Body of pancreas (tissue), 4 donors: ENCODE measurements at regions not wholly inside any gene's neighbourhood (a gene's known extent, or its start where the extent isn't known, plus 50 kb on each side); places are given as distances from the start of the nearest gene placed in this dataset.

Experiments used
- ATAC-seq: fragments of 150-250 bp; one replicate; pipeline ENCODE4 v1.9.1; 2016
- DNase-seq, 4 donors: peaks; one replicate each; pipeline ENCODE4 v3.0.0-alpha.2; 2019
- H3K27ac ChIP-seq, 4 donors: fragments of 200-600 bp; sonication (generic); 1 replicate in 3 of 4; 2 replicates in 1 of 4; pipeline versions ENCODE4 v1.5.1 to v1.6.1; 2016 to 2019; ENCODE audit warnings: mild to moderate bottlenecking in 1 of 4, mixed read lengths in 1 of 4, moderate library complexity in 1 of 4
- H3K27me3 ChIP-seq, 2 donors: fragments of 200-600 bp; sonication (generic); one replicate each; pipeline ENCODE4 v1.6.0; 2016; ENCODE audit warnings: mild to moderate bottlenecking in 1 of 2
- H3K36me3 ChIP-seq, 2 donors: fragments of 200-600 bp; sonication (generic); replicated peaks in 1 of 2; 2 replicates each; pipeline ENCODE4 v1.5.1; 2016; ENCODE audit warnings: low read depth in 2 of 2; ENCODE audit not compliant: insufficient read depth in 1 of 2
- H3K4me1 ChIP-seq: fragments of 200-600 bp; sonication (generic); one replicate; pipeline ENCODE4 v1.6.0; 2016
- H3K4me3 ChIP-seq, 2 donors: fragments of 200-600 bp; sonication (generic); 1 replicate in 1 of 2; 2 replicates in 1 of 2; pipeline ENCODE4 v1.5.1; 2016 to 2019
- H3K9me3 ChIP-seq, 3 donors: fragments of 200-600 bp; sonication (generic); 1 replicate in 2 of 3; 2 replicates in 1 of 3; pipeline ENCODE4 v1.5.1; 2016
- CTCF ChIP-seq, 7 experiments: fragments of 450-650 bp in 4 of 7; fragments of 200-600 bp in 3 of 7; sonication (generic) in 3 of 7; IDR thresholded peaks; one replicate each; pipeline ENCODE4 v1.5.1; 2016 to 2019; ENCODE audit warnings: antibody characterized with exemption in 7 of 7
- POLR2A ChIP-seq, 3 donors: fragments of 450-650 bp; IDR thresholded peaks; one replicate each; pipeline ENCODE4 v1.6.1; 2016; ENCODE audit warnings: antibody characterized with exemption in 3 of 3, mild to moderate bottlenecking in 2 of 3
- WGBS, 2 donors: methylation state at CpG; one replicate each; pipeline ENCODE4 v1.1.5; 2017; 5-methylcytosine and 5-hydroxymethylcytosine counted together
- intact Hi-C: fragments of 100-400 bp; cut with DNase I; formaldehyde crosslinking; loops from one replicate; pipeline ENCODE4 v1.15.1; 2023

GRCh38 chr3:74479915-74480314 lies 134.5 kb downstream of the CNTN3 start:
- TF ChIP-seq CTCF (IDR thresholded peaks at IDR 0.05), result no peak
- TF ChIP-seq POLR2A (IDR thresholded peaks at IDR 0.05), result no peak
- intact Hi-C loops, result no loop called here
- no peak for ATAC-seq

GRCh38 chr3:74470313-74470712 lies 144.1 kb downstream of the CNTN3 start:
- intact Hi-C loops, result no loop called here
- Histone ChIP-seq H3K4me1 (no peaks in the 10 kb centered on the region), H3K4me3 (no peak overlapping the region), H3K27ac (no peak overlapping the region), H3K9me3 (no peaks in the 10 kb centered on the region), H3K27me3 (no peaks in the 10 kb centered on the region), H3K36me3 (no peaks in the 10 kb centered on the region)
- WGBS, 2 donors, result 65 to 67% methylated on average over 4 of the region's 4 CpGs
- TF ChIP-seq POLR2A (IDR thresholded peaks at IDR 0.05) (no peak), CTCF (IDR thresholded peaks at IDR 0.05) (no peak)
- no peak for ATAC-seq
- DNase-seq, result no peak

More at GRCh38 chr3:74479915-74480314, 134.5 kb downstream of the CNTN3 start:
- no peak overlapping the region for H3K4me3 ChIP-seq
- no peaks in the 10 kb centered on the region for H3K27me3 ChIP-seq
- no peaks in the 10 kb centered on the region for H3K9me3 ChIP-seq
- no peak overlapping the region for H3K27ac ChIP-seq
- H3K36me3 ChIP-seq, result no peaks in the 10 kb centered on the region
- no peak for DNase-seq
- H3K4me1 ChIP-seq, result no peaks in the 10 kb centered on the region

GRCh38 chr3:74469713-74470112 lies 144.7 kb downstream of the CNTN3 start:
- intact Hi-C loops, result no loop called here
- Histone ChIP-seq H3K36me3 (no peaks in the 10 kb centered on the region), H3K27ac (no peak overlapping the region), H3K4me1 (no peaks in the 10 kb centered on the region), H3K27me3 (no peaks in the 10 kb centered on the region), H3K4me3 (no peak overlapping the region), H3K9me3 (no peaks in the 10 kb centered on the region)
- TF ChIP-seq POLR2A (IDR thresholded peaks at IDR 0.05) (no peak), CTCF (IDR thresholded peaks at IDR 0.05) (no peak)
- DNase-seq, result no peak
- no peak for ATAC-seq
- WGBS, 2 donors, result 79 to 86% methylated on average over 8 of the region's 8 CpGs

- Histone ChIP-seq H3K27ac (no peak overlapping the region), H3K27me3 (no peaks in the 10 kb centered on the region), H3K4me1 (no peaks in the 10 kb centered on the region), H3K36me3 (no peaks in the 10 kb centered on the region), H3K9me3 (no peaks in the 10 kb centered on the region), H3K4me3 (no peak overlapping the region)
- TF ChIP-seq CTCF (IDR thresholded peaks at IDR 0.05) (no peak), POLR2A (IDR thresholded peaks at IDR 0.05) (no peak)
- no peak for DNase-seq
- intact Hi-C loops, result no loop called here
- ATAC-seq, result no peak
- 86 to 94% methylated on average over 3 of the region's 3 CpGs for WGBS, 2 donors
These were observed 145.3 kb downstream of the CNTN3 start for GRCh38 chr3:74469151-74469550.

GRCh38 chr3:74465715-74466410 lies 148.6 kb downstream of the CNTN3 start:
- Histone ChIP-seq H3K27ac (no peak overlapping the region), H3K4me3 (no peak overlapping the region), H3K9me3 (no peaks in the 10 kb centered on the region), H3K27me3 (no peaks in the 10 kb centered on the region), H3K36me3 (no peaks in the 10 kb centered on the region), H3K4me1 (no peaks in the 10 kb centered on the region)
- ATAC-seq (no peak), DNase-seq (no peak)
- 32 to 37% methylated on average over 4 of the region's 4 CpGs for WGBS, 2 donors
- no peak for TF ChIP-seq POLR2A (IDR thresholded peaks at IDR 0.05)
- no peak for TF ChIP-seq CTCF (IDR thresholded peaks at IDR 0.05)
- intact Hi-C loops, result no loop called here
